B cell (primary cell): ENCODE measurements at regions not wholly inside any gene's neighbourhood (a gene's known extent, or its start where the extent isn't known, plus 50 kb on each side); places are given as distances from the start of the nearest gene placed in this dataset.
"Not testable (repeated sequence)": the region's sequence is repeated elsewhere in the genome, so short reads cannot be mapped to it uniquely, and the experiment has no call there.

Experiments used
- ATAC-seq: fragments of 200-7000 bp; cut with Tn5 transposase; one replicate; pipeline ENCODE4 v1.10.0; 2021; ENCODE audit warnings: low read depth, mild to moderate bottlenecking, moderate number of reproducible peaks, moderate library complexity
- CTCF ChIA-PET: fragments of 350-600 bp; sonication (Branson Sonifier 250); formaldehyde crosslinking; loops from one replicate; lab custom pipeline; 2021; ENCODE audit warnings: antibody characterized with exemption, inconsistent platforms; lab: Charles Lee
- POLR2A ChIA-PET: fragments of 350-600 bp; sonication (Branson Sonifier 250); formaldehyde crosslinking; loops from one replicate; lab custom pipeline; 2021; ENCODE audit warnings: antibody characterized with exemption; lab: Charles Lee
- DNase-seq: peaks from one replicate; pipeline ENCODE4 v3.0.0; 2013
- H2AFZ ChIP-seq: 2 replicates; pipeline ENCODE4 v1.6.1; 2012; ENCODE audit warnings: mild to moderate bottlenecking, low read depth, low read length; ENCODE audit not compliant: insufficient read depth, poor library complexity, severe bottlenecking
- H3K27ac ChIP-seq, 2 donors: 1 replicate in 1 of 2; 2 replicates in 1 of 2; pipeline ENCODE4 v1.5.1; 2012 to 2013; ENCODE audit warnings: low read length in 2 of 2, mild to moderate bottlenecking in 2 of 2, moderate library complexity in 1 of 2
- H3K27me3 ChIP-seq, 4 experiments: fragments of 200-600 bp in 1 of 4; sonication (generic) in 1 of 4; replicated peaks in 1 of 4; 1 replicate in 2 of 4; 2 replicates in 2 of 4; pipeline versions ENCODE4 v1.6.1 to v1.7.0; 2013 to 2016; ENCODE audit warnings: low read length in 3 of 4, mild to moderate bottlenecking in 2 of 4, mixed read lengths in 1 of 4, moderate library complexity in 1 of 4; ENCODE audit not compliant: insufficient read depth in 4 of 4, control insufficient read depth in 3 of 4; ENCODE audit errors: control extremely low read depth in 1 of 4
- H3K36me3 ChIP-seq, 2 experiments: replicated peaks in 1 of 2; 1 replicate in 1 of 2; 2 replicates in 1 of 2; pipeline versions ENCODE4 v1.6.1 to v1.7.1; 2013; ENCODE audit warnings: low read length in 1 of 2; ENCODE audit not compliant: insufficient read depth in 2 of 2, control insufficient read depth in 1 of 2; ENCODE audit errors: control extremely low read depth in 1 of 2, extremely low read depth in 1 of 2
- H3K4me1 ChIP-seq, 2 donors: fragments of 200-600 bp in 1 of 2; sonication (generic) in 1 of 2; 1 replicate in 1 of 2; 2 replicates in 1 of 2; pipeline versions ENCODE4 v1.5.1 to v1.6.1; 2013 to 2017; ENCODE audit warnings: low read length in 2 of 2; ENCODE audit not compliant: control insufficient read depth in 2 of 2, insufficient read depth in 2 of 2
- H3K4me2 ChIP-seq: replicated peaks from 2 replicates; pipeline ENCODE3; 2012; ENCODE audit warnings: mild to moderate bottlenecking, low read depth, low read length; ENCODE audit not compliant: poor library complexity, severe bottlenecking
- H3K4me3 ChIP-seq, 5 experiments: fragments of 200-600 bp in 1 of 5; sonication (generic) in 1 of 5; 1 replicate in 3 of 5; 2 replicates in 2 of 5; pipeline versions ENCODE4 v1.5.1 to v1.7.0; 2011 to 2016; ENCODE audit warnings: low read length in 4 of 5, mild to moderate bottlenecking in 4 of 5, low read depth in 2 of 5, control low read depth in 1 of 5, moderate library complexity in 1 of 5; ENCODE audit not compliant: insufficient read depth in 1 of 5; ENCODE audit errors: control extremely low read depth in 1 of 5, extremely low read depth in 1 of 5
- H3K79me2 ChIP-seq: fragments of 200-600 bp; sonication (generic); one replicate; pipeline ENCODE4 v1.6.0; 2016; ENCODE audit warnings: low read length; ENCODE audit not compliant: control insufficient read depth, insufficient read depth
- H3K9ac ChIP-seq: fragments of 200-600 bp; sonication (generic); 2 replicates; pipeline ENCODE4 v1.6.1; 2017; ENCODE audit warnings: mild to moderate bottlenecking, low read length, moderate library complexity
- H3K9me3 ChIP-seq, 3 donors: one replicate each; pipeline versions ENCODE4 v1.6.1 to v1.7.1; 2013; ENCODE audit warnings: low read length in 2 of 3; ENCODE audit not compliant: control insufficient read depth in 2 of 3, insufficient read depth in 1 of 3; ENCODE audit errors: control extremely low read depth in 1 of 3
- H4K20me1 ChIP-seq: 2 replicates; pipeline ENCODE4 v1.6.0; 2012; ENCODE audit warnings: mild to moderate bottlenecking, low read length; ENCODE audit not compliant: insufficient read depth, control insufficient read depth, poor library complexity, severe bottlenecking
- H3K27ac Mint-ChIP-seq: one replicate; pipeline ENCODE4 v1.8.0; 2021; ENCODE audit warnings: mixed read lengths
- H3K27me3 Mint-ChIP-seq: one replicate; pipeline ENCODE4 v1.8.0; 2021; ENCODE audit warnings: mixed read lengths
- H3K4me1 Mint-ChIP-seq: one replicate; pipeline ENCODE4 v1.8.0; 2021; ENCODE audit warnings: mixed read lengths
- H3K4me3 Mint-ChIP-seq: one replicate; pipeline ENCODE4 v1.8.0; 2021; ENCODE audit warnings: mixed read lengths
- H3K9me3 Mint-ChIP-seq: one replicate; pipeline ENCODE4 v1.8.0; 2022; ENCODE audit warnings: mixed read lengths; ENCODE audit not compliant: insufficient read depth
- EZH2 ChIP-seq: IDR thresholded peaks from 2 replicates; pipeline ENCODE4 v1.6.1; 2012; ENCODE audit warnings: borderline replicate concordance, low read depth, mild to moderate bottlenecking, moderate library complexity, low read length; ENCODE audit not compliant: insufficient read depth, poor library complexity, severe bottlenecking
- WGBS: methylation state at CpG from one replicate; pipeline ENCODE4 v1.1.5; 2013; ENCODE audit warnings: missing lambda C conversion rate; ENCODE audit not compliant: insufficient coverage; 5-methylcytosine and 5-hydroxymethylcytosine counted together
- intact Hi-C: fragments of 100-400 bp; cut with micrococcal nuclease; formaldehyde crosslinking; loops from one replicate; pipeline ENCODE4 v1.10.0; 2022
- TF ChIP-seq, protein P1 (sequence below): fragments of 200-600 bp; IDR thresholded peaks from one replicate; pipeline ENCODE4 v1.8.0; 2022; ENCODE audit warnings: antibody characterized with exemption, mild to moderate bottlenecking

DNA sequence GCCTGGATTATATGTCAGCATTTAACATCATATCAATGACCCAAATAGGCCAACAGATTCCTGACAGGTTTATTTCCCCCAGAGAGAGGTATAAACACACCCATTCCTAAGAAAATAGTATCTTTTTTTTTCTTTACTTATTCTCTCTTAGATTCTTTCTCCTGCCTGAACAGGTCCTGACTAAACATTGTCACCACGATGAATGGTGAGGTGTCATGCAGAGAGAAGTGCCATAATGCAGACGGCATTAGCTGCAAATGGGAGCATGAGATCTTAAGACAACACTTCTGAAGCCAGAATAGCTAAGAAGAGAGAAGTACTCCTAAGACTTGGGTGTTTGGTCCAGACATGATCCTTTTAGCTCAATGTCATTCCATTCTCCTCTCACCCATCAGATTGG, 131.3 kb downstream of the ZNF648 start:
- ATAC-seq (no peak), DNase-seq (no peak)
- Mint-ChIP-seq H3K4me3 (no peak overlapping the region), H3K9me3 (no peaks in the 10 kb centered on the region), H3K27ac (no peak overlapping the region), H3K4me1 (no peaks in the 10 kb centered on the region), H3K27me3 (peaks cover 12% of the 10 kb centered on the region)
- H3K4me1 ChIP-seq: no peaks in the 10 kb centered on the region
- H3K9me3 ChIP-seq: no peaks in the 10 kb centered on the region
- no peak overlapping the region for H3K4me3 ChIP-seq
- H3K36me3 ChIP-seq: no peaks in the 10 kb centered on the region
- H2AFZ ChIP-seq: no peak overlapping the region
- H3K4me2 ChIP-seq: no peak overlapping the region
- CTCF ChIA-PET: interaction anchor here (1.1 kb wide), 1 partner anchor 9 kb away, joined by 3 read pairs; no protein-coding TSS in a partner anchor
- H3K27ac ChIP-seq: no peak overlapping the region
- no peaks in the 10 kb centered on the region for H4K20me1 ChIP-seq
- no peaks in the 10 kb centered on the region for H3K79me2 ChIP-seq
- H3K27me3 ChIP-seq: peaks cover 0 to 6% (median 0%) of the 10 kb centered on the region in 4 experiments
- H3K9ac ChIP-seq: no peak overlapping the region
- intact Hi-C loops: no loop called here
- POLR2A ChIA-PET: no interaction called here
- 92% methylated on average over 2 of the region's 2 CpGs for WGBS
- TF ChIP-seq EZH2: no peak
- TF ChIP-seq, protein P1, sequence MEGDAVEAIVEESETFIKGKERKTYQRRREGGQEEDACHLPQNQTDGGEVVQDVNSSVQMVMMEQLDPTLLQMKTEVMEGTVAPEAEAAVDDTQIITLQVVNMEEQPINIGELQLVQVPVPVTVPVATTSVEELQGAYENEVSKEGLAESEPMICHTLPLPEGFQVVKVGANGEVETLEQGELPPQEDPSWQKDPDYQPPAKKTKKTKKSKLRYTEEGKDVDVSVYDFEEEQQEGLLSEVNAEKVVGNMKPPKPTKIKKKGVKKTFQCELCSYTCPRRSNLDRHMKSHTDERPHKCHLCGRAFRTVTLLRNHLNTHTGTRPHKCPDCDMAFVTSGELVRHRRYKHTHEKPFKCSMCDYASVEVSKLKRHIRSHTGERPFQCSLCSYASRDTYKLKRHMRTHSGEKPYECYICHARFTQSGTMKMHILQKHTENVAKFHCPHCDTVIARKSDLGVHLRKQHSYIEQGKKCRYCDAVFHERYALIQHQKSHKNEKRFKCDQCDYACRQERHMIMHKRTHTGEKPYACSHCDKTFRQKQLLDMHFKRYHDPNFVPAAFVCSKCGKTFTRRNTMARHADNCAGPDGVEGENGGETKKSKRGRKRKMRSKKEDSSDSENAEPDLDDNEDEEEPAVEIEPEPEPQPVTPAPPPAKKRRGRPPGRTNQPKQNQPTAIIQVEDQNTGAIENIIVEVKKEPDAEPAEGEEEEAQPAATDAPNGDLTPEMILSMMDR: no peak

DNA sequence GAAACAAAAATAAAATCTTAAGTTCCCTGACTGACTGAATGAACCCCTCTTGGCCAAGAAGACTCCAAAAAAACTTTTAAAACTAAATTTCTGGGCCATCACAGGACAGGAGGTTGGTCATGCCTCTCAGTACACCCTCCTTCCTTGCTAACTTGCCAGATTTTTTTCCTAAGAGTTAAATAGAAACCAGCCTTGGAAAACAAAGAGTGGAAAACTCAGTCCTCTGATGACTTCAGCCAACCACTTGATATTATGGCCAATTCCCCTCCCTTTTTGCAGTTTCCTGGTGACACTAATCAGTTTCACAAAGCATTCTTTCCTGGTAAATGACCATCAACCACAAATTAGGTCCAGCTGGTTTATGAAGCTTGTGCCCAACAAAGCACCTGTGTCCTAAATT, 134.8 kb downstream of the ZNF648 start:
- Mint-ChIP-seq H3K4me3 (no peak overlapping the region), H3K9me3 (peaks cover 2% of the 10 kb centered on the region), H3K4me1 (no peaks in the 10 kb centered on the region), H3K27me3 (peaks cover 8% of the 10 kb centered on the region), H3K27ac (no peak overlapping the region)
- ChIA-PET CTCF (no interaction called here), POLR2A (no interaction called here)
- ATAC-seq: no peak
- TF ChIP-seq, protein P1: no peak
- no peak for TF ChIP-seq EZH2
- Histone ChIP-seq H3K27me3 (peaks cover 0 to 3% (median 0%) of the 10 kb centered on the region in 4 experiments), H3K27ac (no peak overlapping the region), H3K9me3 (no peaks in the 10 kb centered on the region), H3K79me2 (no peaks in the 10 kb centered on the region), H3K36me3 (no peaks in the 10 kb centered on the region), H3K9ac (no peak overlapping the region), H3K4me3 (no peak overlapping the region), H2AFZ (no peak overlapping the region), H4K20me1 (no peaks in the 10 kb centered on the region), H3K4me1 (no peaks in the 10 kb centered on the region), H3K4me2 (no peak overlapping the region)
- no peak for DNase-seq
- intact Hi-C loops: no loop called here

DNA sequence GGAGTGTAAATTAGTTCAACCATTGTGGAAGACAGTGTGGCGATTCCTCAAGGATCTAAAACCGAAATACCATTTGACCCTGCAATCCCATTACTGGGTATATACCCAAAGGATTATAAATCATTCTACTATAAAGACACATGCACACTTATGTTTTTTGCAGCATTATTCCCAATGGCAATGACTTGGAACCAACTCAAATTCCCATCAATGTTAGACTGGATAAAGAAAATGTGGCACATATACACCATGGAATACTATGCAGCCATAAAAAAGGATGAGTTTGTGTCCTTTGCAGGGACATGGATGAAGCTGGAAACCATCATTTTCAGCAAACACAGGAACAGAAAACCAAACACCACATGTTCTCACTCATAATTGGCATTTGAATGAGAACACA, 137.5 kb downstream of the ZNF648 start:
- ATAC-seq, H3K4me1 ChIP-seq, H3K9me3 ChIP-seq, H3K4me1 Mint-ChIP-seq, H2AFZ ChIP-seq, POLR2A ChIA-PET, H3K4me2 ChIP-seq, H3K27ac ChIP-seq, H3K9ac ChIP-seq, DNase-seq, H3K36me3 ChIP-seq, H3K27me3 ChIP-seq, CTCF ChIA-PET, H3K79me2 ChIP-seq, H3K4me3 ChIP-seq, H3K27ac Mint-ChIP-seq, intact Hi-C loops, H4K20me1 ChIP-seq, H3K4me3 Mint-ChIP-seq, H3K9me3 Mint-ChIP-seq: not testable (repeated sequence)
- H3K27me3 Mint-ChIP-seq: peaks cover 11% of the 10 kb centered on the region
- no CpG with 5 or more reads among the region's 2 CpGs for WGBS
